Cardiac muscle cell (in vitro differentiated cells and primary cell): ENCODE measurements at regions not wholly inside any gene's neighbourhood (a gene's known extent, or its start where the extent isn't known, plus 50 kb on each side); places are given as distances from the start of the nearest gene placed in this dataset.

ENCODE experiments used
- DNase-seq, 2 donors: peaks; one replicate each; pipeline versions ENCODE4 v3.0.0 to v3.0.0-alpha.2; 2010 to 2017; ENCODE audit warnings: low read depth in 1 of 2, low spot score in 1 of 2
- H3K27ac ChIP-seq: fragments of 200-600 bp; sonication (generic); 2 replicates; pipeline ENCODE4 v1.5.1; 2016
- H3K27me3 ChIP-seq: fragments of 200-600 bp; sonication (generic); 2 replicates; pipeline ENCODE4 v1.6.0; 2016; ENCODE audit warnings: control low read depth
- H3K36me3 ChIP-seq: fragments of 200-600 bp; sonication (generic); 2 replicates; pipeline ENCODE4 v1.5.1; 2016; ENCODE audit warnings: control low read depth
- H3K4me1 ChIP-seq: fragments of 200-600 bp; sonication (generic); 2 replicates; pipeline ENCODE4 v1.8.1; 2017; ENCODE audit warnings: low read depth, mild to moderate bottlenecking, mixed run types
- H3K4me3 ChIP-seq: fragments of 200-600 bp; sonication (generic); 2 replicates; pipeline ENCODE4 v1.5.1; 2016; ENCODE audit warnings: mild to moderate bottlenecking
- H3K9me3 ChIP-seq: fragments of 200-600 bp; sonication (generic); 2 replicates; pipeline ENCODE4 v1.5.1; 2017; ENCODE audit warnings: low read depth, mild to moderate bottlenecking, control low read depth
- TF ChIP-seq, protein P1 (sequence below): IDR thresholded peaks from 2 replicates; pipeline ENCODE4 v1.5.1; 2012; ENCODE audit warnings: low read depth, mild to moderate bottlenecking, low read length

DNA sequence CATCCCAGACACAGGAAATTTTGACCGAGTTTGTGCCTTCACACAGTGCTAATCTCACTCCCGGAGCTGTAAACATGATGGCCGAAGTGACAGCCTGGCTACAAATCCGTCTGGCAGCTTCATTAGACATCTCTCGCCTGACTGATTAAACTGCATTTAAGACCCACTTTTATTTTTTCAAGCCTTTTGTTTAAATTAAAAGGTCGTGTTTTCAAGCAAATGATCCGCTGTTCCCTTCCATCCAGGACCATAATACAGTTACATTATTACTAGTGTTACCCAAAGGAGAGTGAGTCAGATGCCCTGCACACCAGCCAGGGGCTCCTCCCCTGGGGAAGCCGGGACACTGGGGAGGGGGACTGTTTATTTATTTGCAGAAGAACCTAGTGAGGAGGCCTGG, 200.2 kb downstream of the EXOC5 start:
- H3K36me3 ChIP-seq: no peaks in the 10 kb centered on the region
- peaks cover 9% of the 10 kb centered on the region for H3K27me3 ChIP-seq
- no peak overlapping the region for H3K4me3 ChIP-seq
- H3K4me1 ChIP-seq: no peaks in the 10 kb centered on the region
- no peak for DNase-seq
- no peaks in the 10 kb centered on the region for H3K9me3 ChIP-seq
- H3K27ac ChIP-seq: no peak overlapping the region
- TF ChIP-seq, protein P1, sequence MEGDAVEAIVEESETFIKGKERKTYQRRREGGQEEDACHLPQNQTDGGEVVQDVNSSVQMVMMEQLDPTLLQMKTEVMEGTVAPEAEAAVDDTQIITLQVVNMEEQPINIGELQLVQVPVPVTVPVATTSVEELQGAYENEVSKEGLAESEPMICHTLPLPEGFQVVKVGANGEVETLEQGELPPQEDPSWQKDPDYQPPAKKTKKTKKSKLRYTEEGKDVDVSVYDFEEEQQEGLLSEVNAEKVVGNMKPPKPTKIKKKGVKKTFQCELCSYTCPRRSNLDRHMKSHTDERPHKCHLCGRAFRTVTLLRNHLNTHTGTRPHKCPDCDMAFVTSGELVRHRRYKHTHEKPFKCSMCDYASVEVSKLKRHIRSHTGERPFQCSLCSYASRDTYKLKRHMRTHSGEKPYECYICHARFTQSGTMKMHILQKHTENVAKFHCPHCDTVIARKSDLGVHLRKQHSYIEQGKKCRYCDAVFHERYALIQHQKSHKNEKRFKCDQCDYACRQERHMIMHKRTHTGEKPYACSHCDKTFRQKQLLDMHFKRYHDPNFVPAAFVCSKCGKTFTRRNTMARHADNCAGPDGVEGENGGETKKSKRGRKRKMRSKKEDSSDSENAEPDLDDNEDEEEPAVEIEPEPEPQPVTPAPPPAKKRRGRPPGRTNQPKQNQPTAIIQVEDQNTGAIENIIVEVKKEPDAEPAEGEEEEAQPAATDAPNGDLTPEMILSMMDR: no peak

DNA sequence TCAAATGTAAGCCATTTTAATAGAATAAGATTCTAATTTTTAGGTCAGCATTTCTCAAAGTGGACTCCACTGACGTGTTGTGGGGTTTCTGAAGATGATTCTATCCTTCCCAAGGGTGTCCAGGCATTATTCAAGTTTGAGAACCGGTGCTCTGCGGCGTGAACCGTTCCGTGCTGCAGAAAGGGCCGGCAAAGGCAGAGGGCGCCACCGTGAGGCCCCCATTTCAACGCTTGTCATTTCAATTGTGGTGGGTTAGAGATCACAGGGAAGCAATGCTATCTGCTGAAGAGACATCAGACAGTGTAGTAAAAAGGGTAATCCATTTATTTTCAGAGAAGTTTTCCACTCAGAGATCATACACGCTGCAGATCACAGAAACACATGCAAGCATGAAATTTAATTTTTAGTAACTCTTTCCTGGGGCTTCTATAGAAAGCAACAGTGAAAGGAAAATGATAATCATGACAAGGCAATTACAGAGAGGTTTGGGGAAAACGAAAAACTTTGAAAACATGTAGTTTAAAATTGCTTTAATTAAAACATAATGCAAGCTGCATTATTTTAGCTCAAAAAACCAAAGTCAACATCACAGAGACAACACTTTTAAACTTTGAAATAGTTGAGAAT, 201.7 kb downstream of the EXOC5 start:
- TF ChIP-seq, protein P1: peak; percentile 65

DNA sequence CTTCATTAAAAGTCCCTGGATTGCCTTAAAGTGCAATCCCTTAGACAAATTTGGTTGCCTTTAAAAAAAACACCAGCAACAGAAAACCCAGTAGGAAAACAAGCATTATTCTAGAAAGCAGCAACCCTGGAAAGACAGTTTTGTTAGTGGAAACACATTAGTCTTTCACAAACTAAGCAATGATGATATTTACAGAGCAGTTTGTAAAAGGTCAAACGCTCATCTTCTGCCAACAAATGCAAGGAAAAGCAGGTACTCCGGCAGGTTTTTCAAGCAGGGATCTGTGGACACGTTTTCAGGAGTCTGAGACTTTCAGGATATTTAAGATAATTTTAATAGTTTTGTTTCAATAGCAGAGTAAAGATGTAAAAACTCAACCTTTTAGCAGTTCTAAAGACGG, 202.2 kb downstream of the EXOC5 start:
- no peak overlapping the region for H3K4me3 ChIP-seq
- H3K36me3 ChIP-seq: no peaks in the 10 kb centered on the region
- TF ChIP-seq, protein P1: no peak
- no peaks in the 10 kb centered on the region for H3K9me3 ChIP-seq
- H3K4me1 ChIP-seq: no peaks in the 10 kb centered on the region
- no peak for DNase-seq
- no peak overlapping the region for H3K27ac ChIP-seq
- peaks cover 12% of the 10 kb centered on the region for H3K27me3 ChIP-seq

More for the DNA sequence above, 201.7 kb downstream of the EXOC5 start:
- Histone ChIP-seq H3K9me3 (no peaks in the 10 kb centered on the region), H3K4me3 (no peak overlapping the region), H3K27ac (no peak overlapping the region), H3K36me3 (no peaks in the 10 kb centered on the region), H3K27me3 (peaks cover 12% of the 10 kb centered on the region), H3K4me1 (no peaks in the 10 kb centered on the region)
- peak; percentile 30 to 68 for DNase-seq

DNA sequence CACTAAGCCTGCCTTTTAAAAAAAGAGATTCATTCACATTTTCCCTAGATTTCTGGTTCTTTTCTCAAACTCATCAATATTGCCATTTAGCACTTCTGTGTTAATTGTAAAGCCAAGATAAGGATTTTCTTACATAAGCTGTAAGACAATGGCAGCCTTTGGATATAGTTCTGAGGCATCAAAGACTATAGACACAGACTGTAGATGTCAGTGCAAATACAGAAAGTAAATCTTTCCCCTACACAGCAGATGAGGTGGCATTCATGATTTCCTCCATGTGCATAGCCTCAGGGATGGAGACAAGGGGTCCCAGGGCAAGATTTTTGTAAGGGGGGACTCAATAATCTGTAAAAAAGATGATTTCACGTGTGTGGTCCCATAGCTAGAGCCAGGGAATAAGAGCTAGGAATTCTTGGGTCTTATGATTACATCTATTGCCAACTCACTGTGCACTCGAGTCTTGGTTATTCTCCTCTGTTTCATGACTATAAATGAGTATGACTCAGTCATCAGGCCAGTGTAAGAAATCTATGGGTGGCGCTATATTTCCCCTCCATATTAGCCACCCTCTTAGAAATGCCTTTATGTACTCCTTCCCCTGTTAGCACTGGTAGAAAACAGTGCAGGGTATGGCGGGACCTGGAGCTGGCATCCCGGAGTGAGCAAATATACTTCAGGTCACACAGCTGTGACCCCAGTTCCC, 207.5 kb downstream of the EXOC5 start:
- no peaks in the 10 kb centered on the region for H3K9me3 ChIP-seq
- H3K4me3 ChIP-seq: no peak overlapping the region
- TF ChIP-seq, protein P1: no peak
- H3K36me3 ChIP-seq: no peaks in the 10 kb centered on the region
- peaks cover 21% of the 10 kb centered on the region for H3K4me1 ChIP-seq
- no peak overlapping the region for H3K27ac ChIP-seq
- H3K27me3 ChIP-seq: peaks cover 7% of the 10 kb centered on the region
- no peak for DNase-seq

DNA sequence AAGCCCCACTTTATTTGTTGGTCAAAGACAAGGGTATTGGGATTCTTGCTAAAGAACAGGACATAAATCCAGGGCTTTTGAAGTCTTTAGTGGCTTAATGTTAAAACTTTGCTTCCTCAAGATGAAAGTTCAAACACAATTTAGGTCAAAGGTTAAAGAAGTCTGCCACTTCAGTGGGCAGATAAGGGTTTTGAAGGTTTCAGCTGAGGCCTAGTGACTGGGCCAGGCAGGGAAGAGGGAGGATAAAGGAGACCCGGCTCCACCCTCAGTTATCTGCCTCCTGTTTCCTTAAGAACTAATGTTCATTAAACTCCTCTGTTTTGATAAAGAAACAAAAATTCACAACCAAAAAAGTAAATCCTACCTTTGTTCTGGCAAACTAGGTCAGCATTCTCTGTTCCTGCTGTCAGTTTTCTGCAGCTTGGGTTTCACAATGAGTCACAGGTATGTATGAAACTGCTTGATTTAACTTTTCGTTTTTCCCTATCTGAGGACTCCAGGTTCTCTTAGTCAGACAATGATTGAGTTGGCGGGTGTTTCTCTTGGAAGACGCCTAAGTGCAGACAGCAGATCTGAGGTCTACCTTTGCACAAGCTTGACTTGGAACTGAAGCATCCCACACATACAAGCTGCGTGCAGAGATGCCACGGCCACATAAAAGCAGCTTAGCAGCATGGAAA, 208.3 kb downstream of the EXOC5 start:
- TF ChIP-seq, protein P1: no peak
- no peaks in the 10 kb centered on the region for H3K36me3 ChIP-seq
- H3K27me3 ChIP-seq: peaks cover 7% of the 10 kb centered on the region
- DNase-seq: peak; percentile 0 to 53
- H3K27ac ChIP-seq: no peak overlapping the region
- no peaks in the 10 kb centered on the region for H3K9me3 ChIP-seq
- no peak overlapping the region for H3K4me3 ChIP-seq
- H3K4me1 ChIP-seq: peaks cover 21% of the 10 kb centered on the region
